ENCODE measurements at regions not wholly inside any gene's neighbourhood (a gene's known extent, or its start where the extent isn't known, plus 50 kb on each side); places are given as distances from the start of the nearest gene placed in this dataset.

GRCh38 chr1:58094221-58094620 is 452.3 kb downstream of the OMA1 start:
- no peaks in the 10 kb centered on the region for H3K79me2 ChIP-seq (ENCODE audit: insufficient read depth)
- no peak overlapping the region for H3K9ac ChIP-seq
- no peaks in the 10 kb centered on the region for H3K9me3 ChIP-seq
- H2AFZ ChIP-seq (ENCODE audit: low read depth), result no peak overlapping the region
- POLR2A ChIA-PET, result no interaction called here
- 15% methylated on average over 2 of the region's 2 CpGs for WGBS (ENCODE audit: low lambda C conversion rate)
- TF ChIP-seq FOXM1 (IDR thresholded peaks at IDR 0.05; ENCODE audit: low read depth) (no peak), CHD2 (IDR thresholded peaks at IDR 0.05; ENCODE audit: low read length, partially characterized antibody) (no peak), TEAD4 (IDR thresholded peaks at IDR 0.05; ENCODE audit: borderline replicate concordance, insufficient read depth) (no peak), FOSL2 (IDR thresholded peaks at IDR 0.05; ENCODE audit: borderline replicate concordance, low read depth) (no peak)
- no peaks in the 10 kb centered on the region for H3K27me3 ChIP-seq (ENCODE audit: insufficient read depth)
- no peaks in the 10 kb centered on the region for H4K20me1 ChIP-seq (ENCODE audit: insufficient read depth)
- DNase-seq, result no peak
- no peak overlapping the region for H3K27ac ChIP-seq (ENCODE audit: low read depth in 2 of 2, low read length in 1 of 2)
- CTCF ChIA-PET, result no interaction called here
- no peaks in the 10 kb centered on the region for H3K9me2 ChIP-seq
- no peaks in the 10 kb centered on the region for H3K4me1 ChIP-seq (ENCODE audit: control insufficient read depth in 1 of 2, insufficient read depth in 2 of 2, low read depth in 1 of 2, low read length in 1 of 2)
- H3K4me3 ChIP-seq (ENCODE audit: low read depth in 2 of 2, low read length in 1 of 2), result no peak overlapping the region
- H3F3A ChIP-seq (replicated peaks; ENCODE audit: insufficient read depth), result no peaks in the 10 kb centered on the region
- no peaks in the 10 kb centered on the region for H3K36me3 ChIP-seq (replicated peaks in 1 of 2; ENCODE audit: control insufficient read depth in 1 of 2, insufficient read depth in 2 of 2, low read length in 1 of 2)
- no peak overlapping the region for H3K4me2 ChIP-seq

DNA sequence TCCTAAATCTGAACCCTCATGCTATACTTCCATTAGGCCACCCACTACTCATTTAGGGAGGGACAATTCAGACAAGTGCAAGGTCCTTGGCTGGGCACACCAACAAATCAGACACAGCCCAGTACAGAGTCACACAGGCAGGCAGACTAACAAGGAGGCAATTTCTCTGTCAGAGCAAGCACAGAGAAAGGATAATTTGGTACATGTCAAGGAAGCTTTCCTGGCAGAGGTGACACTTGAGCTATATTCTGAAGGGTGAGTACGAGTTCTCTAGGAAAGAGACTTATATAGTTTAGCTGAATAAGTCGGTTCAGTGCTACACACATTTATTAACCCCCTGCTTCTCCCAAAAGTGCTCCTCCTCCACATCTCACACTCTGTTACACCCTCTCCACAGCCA is 455.9 kb downstream of the OMA1 start:
- ChIA-PET CTCF (interaction anchor here (1.7 kb wide), 1 partner anchor 20 kb away, joined by 6 read pairs; no protein-coding TSS in a partner anchor), POLR2A (no interaction called here)
- no peak for TF ChIP-seq TEAD4 (IDR thresholded peaks at IDR 0.05; ENCODE audit: borderline replicate concordance, insufficient read depth)
- TF ChIP-seq NFIC (IDR thresholded peaks at IDR 0.05; ENCODE audit: borderline replicate concordance), result no peak
- no peak for TF ChIP-seq SIN3A (IDR thresholded peaks at IDR 0.05; ENCODE audit: borderline replicate concordance, low read depth, low read length)
- TF ChIP-seq IRF3 (IDR thresholded peaks at IDR 0.05; ENCODE audit: low read depth, low read length), result no peak
- no peak for TF ChIP-seq MXI1 (IDR thresholded peaks at IDR 0.05; ENCODE audit: low read depth, low read length)
- TF ChIP-seq FOXJ3 (CRISPR knock-in tag; IDR thresholded peaks at IDR 0.05), result no peak
- TF ChIP-seq, protein P1, sequence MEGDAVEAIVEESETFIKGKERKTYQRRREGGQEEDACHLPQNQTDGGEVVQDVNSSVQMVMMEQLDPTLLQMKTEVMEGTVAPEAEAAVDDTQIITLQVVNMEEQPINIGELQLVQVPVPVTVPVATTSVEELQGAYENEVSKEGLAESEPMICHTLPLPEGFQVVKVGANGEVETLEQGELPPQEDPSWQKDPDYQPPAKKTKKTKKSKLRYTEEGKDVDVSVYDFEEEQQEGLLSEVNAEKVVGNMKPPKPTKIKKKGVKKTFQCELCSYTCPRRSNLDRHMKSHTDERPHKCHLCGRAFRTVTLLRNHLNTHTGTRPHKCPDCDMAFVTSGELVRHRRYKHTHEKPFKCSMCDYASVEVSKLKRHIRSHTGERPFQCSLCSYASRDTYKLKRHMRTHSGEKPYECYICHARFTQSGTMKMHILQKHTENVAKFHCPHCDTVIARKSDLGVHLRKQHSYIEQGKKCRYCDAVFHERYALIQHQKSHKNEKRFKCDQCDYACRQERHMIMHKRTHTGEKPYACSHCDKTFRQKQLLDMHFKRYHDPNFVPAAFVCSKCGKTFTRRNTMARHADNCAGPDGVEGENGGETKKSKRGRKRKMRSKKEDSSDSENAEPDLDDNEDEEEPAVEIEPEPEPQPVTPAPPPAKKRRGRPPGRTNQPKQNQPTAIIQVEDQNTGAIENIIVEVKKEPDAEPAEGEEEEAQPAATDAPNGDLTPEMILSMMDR (IDR thresholded peaks at IDR 0.05), result no peak
- no peak for TF ChIP-seq RFX5 (IDR thresholded peaks at IDR 0.05; ENCODE audit: low read length)
- Histone ChIP-seq H3K27me3 (ENCODE audit: insufficient read depth) (no peaks in the 10 kb centered on the region), H4K20me1 (ENCODE audit: insufficient read depth) (no peaks in the 10 kb centered on the region), H3K79me2 (ENCODE audit: insufficient read depth) (no peaks in the 10 kb centered on the region), H3K27ac (ENCODE audit: low read depth in 2 of 2, low read length in 1 of 2) (no peak overlapping the region), H3F3A (replicated peaks; ENCODE audit: insufficient read depth) (no peaks in the 10 kb centered on the region), H3K9me2 (no peaks in the 10 kb centered on the region), H3K9ac (no peak overlapping the region), H3K4me2 (no peak overlapping the region), H2AFZ (ENCODE audit: low read depth) (no peak overlapping the region), H3K4me3 (ENCODE audit: low read depth in 2 of 2, low read length in 1 of 2) (no peak overlapping the region), H3K36me3 (replicated peaks in 1 of 2; ENCODE audit: control insufficient read depth in 1 of 2, insufficient read depth in 2 of 2, low read length in 1 of 2) (no peaks in the 10 kb centered on the region), H3K9me3 (no peaks in the 10 kb centered on the region), H3K4me1 (ENCODE audit: control insufficient read depth in 1 of 2, insufficient read depth in 2 of 2, low read depth in 1 of 2, low read length in 1 of 2) (no peaks in the 10 kb centered on the region)
- DNase-seq, result no peak
- 26% methylated on average over 2 of the region's 2 CpGs for WGBS (ENCODE audit: low lambda C conversion rate)

Data from SK-N-SH (cell line).